Mesendoderm (in vitro differentiated cells): ENCODE measurements at regions not wholly inside any gene's neighbourhood (a gene's known extent, or its start where the extent isn't known, plus 50 kb on each side); places are given as distances from the start of the nearest gene placed in this dataset.
"Not testable (repeated sequence)": the region's sequence is repeated elsewhere in the genome, so short reads cannot be mapped to it uniquely, and the experiment has no call there.

Experiments used
- DNase-seq: peaks from one replicate; pipeline ENCODE4 v3.0.0; 2013
- H2AK5ac ChIP-seq: 2 replicates; pipeline ENCODE4 v1.6.1; 2013; ENCODE audit warnings: low read length, inconsistent platforms
- H2BK120ac ChIP-seq: 2 replicates; pipeline ENCODE4 v1.6.1; 2013; ENCODE audit warnings: low read depth, mild to moderate bottlenecking, low read length, moderate library complexity, mixed read lengths
- H2BK15ac ChIP-seq: replicated peaks from 2 replicates; pipeline ENCODE4 v1.6.1; 2013; ENCODE audit warnings: low read depth, mild to moderate bottlenecking, moderate library complexity
- H2BK5ac ChIP-seq: 2 replicates; pipeline ENCODE4 v1.6.1; 2013; ENCODE audit warnings: low read length, inconsistent platforms
- H3K18ac ChIP-seq: 2 replicates; pipeline ENCODE4 v1.6.1; 2013; ENCODE audit warnings: mild to moderate bottlenecking, low read length, mixed read lengths
- H3K23ac ChIP-seq: one replicate; pipeline ENCODE4 v1.6.1; 2013; ENCODE audit warnings: low read length
- H3K27ac ChIP-seq: 2 replicates; pipeline ENCODE4 v1.5.1; 2013; ENCODE audit warnings: low read depth, mild to moderate bottlenecking, inconsistent platforms, low read length, moderate library complexity
- H3K27me3 ChIP-seq: 2 replicates; pipeline ENCODE4 v1.6.1; 2013; ENCODE audit warnings: low read length, control low read depth, mild to moderate bottlenecking, inconsistent platforms; ENCODE audit not compliant: insufficient read depth, poor library complexity
- H3K36me3 ChIP-seq: 2 replicates; pipeline ENCODE4 v1.6.1; 2013; ENCODE audit warnings: low read length, inconsistent platforms; ENCODE audit not compliant: control insufficient read depth, insufficient read depth
- H3K4ac ChIP-seq: one replicate; pipeline ENCODE4 v1.6.1; 2013; ENCODE audit warnings: low read depth, mild to moderate bottlenecking, low read length, moderate library complexity
- H3K4me1 ChIP-seq: 2 replicates; pipeline ENCODE4 v1.6.1; 2013; ENCODE audit warnings: low read depth, low read length, inconsistent platforms; ENCODE audit not compliant: control insufficient read depth
- H3K4me2 ChIP-seq: 2 replicates; pipeline ENCODE4 v1.6.1; 2013; ENCODE audit warnings: low read length
- H3K4me3 ChIP-seq: 2 replicates; pipeline ENCODE4 v1.5.1; 2013; ENCODE audit warnings: mild to moderate bottlenecking, low read length
- H3K56ac ChIP-seq: one replicate; pipeline ENCODE4 v1.6.1; 2013; ENCODE audit warnings: low read length
- H3K79me1 ChIP-seq: 2 replicates; pipeline ENCODE4 v1.6.1; 2013; ENCODE audit warnings: low read length, inconsistent platforms
- H3K79me2 ChIP-seq: 2 replicates; pipeline ENCODE4 v1.6.1; 2013; ENCODE audit warnings: mild to moderate bottlenecking, low read length; ENCODE audit not compliant: control insufficient read depth, insufficient read depth
- H3K9ac ChIP-seq: 2 replicates; pipeline ENCODE4 v1.6.1; 2013; ENCODE audit warnings: low read length, inconsistent platforms
- H4K5ac ChIP-seq: one replicate; pipeline ENCODE4 v1.6.1; 2013; ENCODE audit warnings: low read length
- H4K8ac ChIP-seq: one replicate; pipeline ENCODE4 v1.6.1; 2013; ENCODE audit warnings: low read depth, mild to moderate bottlenecking, control low read depth, low read length, moderate library complexity
- WGBS: extraction: QIAGEN DNeasy Blood & Tissue Kit; methylation state at CpG from one replicate; pipeline ENCODE4 v1.1.7; 2013; ENCODE audit warnings: low lambda C conversion rate, missing lambda C conversion rate; ENCODE audit not compliant: insufficient coverage; ENCODE audit errors: extremely low coverage; 5-methylcytosine and 5-hydroxymethylcytosine counted together

- no CpG with 5 or more reads among the region's 4 CpGs for WGBS
- Histone ChIP-seq H4K8ac (no peak overlapping the region), H2AK5ac (no peak overlapping the region), H3K18ac (no peak overlapping the region), H3K36me3 (no peaks in the 10 kb centered on the region), H3K27ac (no peak overlapping the region), H3K4me3 (no peak overlapping the region), H3K4ac (no peak overlapping the region), H3K27me3 (no peaks in the 10 kb centered on the region), H3K4me2 (no peak overlapping the region), H3K9ac (no peak overlapping the region), H3K79me2 (no peaks in the 10 kb centered on the region), H3K23ac (no peak overlapping the region), H3K79me1 (no peaks in the 10 kb centered on the region), H3K4me1 (no peaks in the 10 kb centered on the region), H3K56ac (no peak overlapping the region), H4K5ac (no peak overlapping the region), H2BK120ac (no peak overlapping the region), H2BK5ac (no peak overlapping the region), H2BK15ac (no peak overlapping the region)
- no peak for DNase-seq
Measured at GRCh38 chr6:81265106-81265505, 487.4 kb downstream of the TENT5A start.

- WGBS, result no CpG with 5 or more reads among the region's 17 CpGs
- H3K79me1 ChIP-seq, result no peaks in the 10 kb centered on the region
- no peaks in the 10 kb centered on the region for H3K36me3 ChIP-seq
- no peaks in the 10 kb centered on the region for H3K79me2 ChIP-seq
- no peak for DNase-seq
- no peak overlapping the region for H4K8ac ChIP-seq
- H3K18ac ChIP-seq, result no peak overlapping the region
- H4K5ac ChIP-seq, result no peak overlapping the region
- no peak overlapping the region for H2BK120ac ChIP-seq
- no peak overlapping the region for H3K56ac ChIP-seq
- H3K4ac ChIP-seq, result no peak overlapping the region
- H2BK5ac ChIP-seq, result no peak overlapping the region
- no peak overlapping the region for H2AK5ac ChIP-seq
- no peak overlapping the region for H3K9ac ChIP-seq
- H2BK15ac ChIP-seq, result no peak overlapping the region
- no peaks in the 10 kb centered on the region for H3K4me1 ChIP-seq
- H3K4me2 ChIP-seq, result no peak overlapping the region
- no peak overlapping the region for H3K23ac ChIP-seq
- no peak overlapping the region for H3K27ac ChIP-seq
- H3K27me3 ChIP-seq, result no peaks in the 10 kb centered on the region
- no peak overlapping the region for H3K4me3 ChIP-seq
Measured at GRCh38 chr6:81263531-81264168, 488.8 kb downstream of the TENT5A start.

DNA sequence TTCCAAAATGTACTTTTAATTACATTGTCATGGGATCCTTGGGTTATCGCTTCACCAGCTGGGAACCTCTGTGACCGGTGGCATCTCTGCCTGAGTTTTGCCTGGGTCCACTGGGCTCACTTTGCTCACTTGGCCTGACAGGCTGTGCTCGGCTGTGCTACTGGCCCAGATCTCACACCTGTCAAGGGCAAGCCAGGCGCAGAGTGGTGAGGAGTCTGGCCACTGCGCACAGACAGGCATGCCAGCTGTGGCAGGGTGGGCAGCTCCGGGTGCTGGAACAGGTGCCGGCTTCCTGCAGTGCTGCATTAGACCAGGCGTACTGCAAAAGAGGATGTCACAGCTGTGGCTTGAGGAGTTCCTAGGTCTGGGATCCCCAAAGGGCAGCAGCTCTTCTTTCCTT is 489.8 kb downstream of the TENT5A start:
- no peak overlapping the region for H2BK5ac ChIP-seq
- H3K27me3 ChIP-seq, result no peaks in the 10 kb centered on the region
- no peak overlapping the region for H3K18ac ChIP-seq
- no peak overlapping the region for H2AK5ac ChIP-seq
- H2BK120ac ChIP-seq, result no peak overlapping the region
- H2BK15ac ChIP-seq, result no peak overlapping the region
- no peak overlapping the region for H3K23ac ChIP-seq
- no peak overlapping the region for H4K5ac ChIP-seq
- no peak overlapping the region for H3K4me2 ChIP-seq
- no peaks in the 10 kb centered on the region for H3K79me1 ChIP-seq
- H3K4me1 ChIP-seq, result no peaks in the 10 kb centered on the region
- no CpG with 5 or more reads among the region's 8 CpGs for WGBS
- no peak for DNase-seq
- H3K56ac ChIP-seq, result no peak overlapping the region
- H3K4me3 ChIP-seq, result no peak overlapping the region
- no peak overlapping the region for H3K4ac ChIP-seq
- H3K27ac ChIP-seq, result no peak overlapping the region
- no peak overlapping the region for H4K8ac ChIP-seq
- no peak overlapping the region for H3K9ac ChIP-seq
- no peaks in the 10 kb centered on the region for H3K36me3 ChIP-seq
- no peaks in the 10 kb centered on the region for H3K79me2 ChIP-seq

GRCh38 chr6:81256223-81256622 is 496.3 kb downstream of the TENT5A start:
- not testable (repeated sequence) for H4K5ac ChIP-seq, H3K79me1 ChIP-seq

GRCh38 chr6:81253821-81254220 is 498.7 kb downstream of the TENT5A start:
- H3K4ac ChIP-seq, result no peak overlapping the region
- H3K27me3 ChIP-seq, result no peaks in the 10 kb centered on the region
- no peak overlapping the region for H3K9ac ChIP-seq
- no peaks in the 10 kb centered on the region for H3K36me3 ChIP-seq
- no peak overlapping the region for H3K18ac ChIP-seq
- no peak overlapping the region for H3K27ac ChIP-seq
- H3K79me1 ChIP-seq, result no peaks in the 10 kb centered on the region
- H3K23ac ChIP-seq, result no peak overlapping the region
- H4K5ac ChIP-seq, result no peak overlapping the region
- no peak overlapping the region for H3K56ac ChIP-seq
- H2BK120ac ChIP-seq, result no peak overlapping the region
- no peak overlapping the region for H2AK5ac ChIP-seq
- no peak overlapping the region for H3K4me3 ChIP-seq
- no peak overlapping the region for H2BK5ac ChIP-seq
- no peaks in the 10 kb centered on the region for H3K4me1 ChIP-seq
- H3K79me2 ChIP-seq, result no peaks in the 10 kb centered on the region
- no peak overlapping the region for H2BK15ac ChIP-seq
- no peak overlapping the region for H4K8ac ChIP-seq
- no peak for DNase-seq
- no peak overlapping the region for H3K4me2 ChIP-seq

More at GRCh38 chr6:81256223-81256622, 496.3 kb downstream of the TENT5A start:
- no CpG with 5 or more reads among the region's 6 CpGs for WGBS
- not testable (repeated sequence) for H3K4me3 ChIP-seq, H3K4me2 ChIP-seq, H3K4ac ChIP-seq, H3K27me3 ChIP-seq, DNase-seq, H2BK15ac ChIP-seq, H2BK120ac ChIP-seq, H2AK5ac ChIP-seq, H3K9ac ChIP-seq, H3K27ac ChIP-seq, H3K79me2 ChIP-seq, H4K8ac ChIP-seq, H3K56ac ChIP-seq, H2BK5ac ChIP-seq, H3K4me1 ChIP-seq, H3K36me3 ChIP-seq, H3K18ac ChIP-seq, H3K23ac ChIP-seq

- Histone ChIP-seq H3K79me1 (no peaks in the 10 kb centered on the region), H3K27me3 (no peaks in the 10 kb centered on the region), H3K4me2 (no peak overlapping the region), H4K5ac (no peak overlapping the region), H3K9ac (no peak overlapping the region), H3K27ac (no peak overlapping the region), H4K8ac (no peak overlapping the region), H2BK5ac (no peak overlapping the region), H2BK120ac (no peak overlapping the region), H2BK15ac (no peak overlapping the region), H3K4ac (no peak overlapping the region), H3K79me2 (no peaks in the 10 kb centered on the region), H3K23ac (no peak overlapping the region), H3K4me3 (no peak overlapping the region), H3K56ac (no peak overlapping the region), H3K4me1 (no peaks in the 10 kb centered on the region), H3K36me3 (no peaks in the 10 kb centered on the region), H2AK5ac (no peak overlapping the region), H3K18ac (no peak overlapping the region)
- DNase-seq, result no peak
- 100% methylated on average over 1 of the region's 4 CpGs for WGBS
Measured at GRCh38 chr6:81252231-81252630, 500.2 kb downstream of the TENT5A start.
